Adrenal gland (tissue), 9 donors: ENCODE measurements at regions not wholly inside any gene's neighbourhood (a gene's known extent, or its start where the extent isn't known, plus 50 kb on each side); places are given as distances from the start of the nearest gene placed in this dataset.

Experiments used
- DNase-seq, 7 donors: peaks; one replicate each; pipeline ENCODE4 v3.0.0-alpha.2; 2019 to 2020
- H3K27ac ChIP-seq, 5 donors: fragments of 200-600 bp; sonication (generic) in 4 of 5; 1 replicate in 3 of 5; 2 replicates in 2 of 5; pipeline versions ENCODE4 v1.5.1 to v1.8.0; 2016 to 2020; ENCODE audit warnings: mild to moderate bottlenecking in 1 of 5
- H3K27me3 ChIP-seq: fragments of 200-600 bp; 2 replicates; pipeline ENCODE4 v1.8.0; 2021
- H3K36me3 ChIP-seq, 2 donors: fragments of 200-600 bp; replicated peaks in 1 of 2; 1 replicate in 1 of 2; 2 replicates in 1 of 2; pipeline versions ENCODE4 v1.5.1 to v1.8.0; 2018 to 2022
- H3K4me1 ChIP-seq, 2 donors: fragments of 200-600 bp; replicated peaks in 1 of 2; 1 replicate in 1 of 2; 2 replicates in 1 of 2; pipeline versions ENCODE4 v1.5.1 to v1.8.0; 2018 to 2021
- H3K4me3 ChIP-seq, 4 donors: fragments of 200-600 bp; sonication (generic) in 3 of 4; one replicate each; pipeline ENCODE4 v1.5.1; 2016 to 2018
- H3K9me3 ChIP-seq, 3 donors: fragments of 200-600 bp; sonication (generic) in 1 of 3; replicated peaks in 1 of 3; 1 replicate in 2 of 3; 2 replicates in 1 of 3; pipeline versions ENCODE4 v1.5.1 to v1.8.0; 2016 to 2021
- POLR2A ChIP-seq, 2 donors: fragments of 450-650 bp; IDR thresholded peaks; one replicate each; pipeline ENCODE4 v1.6.1; 2017; ENCODE audit warnings: antibody characterized with exemption in 2 of 2, mild to moderate bottlenecking in 2 of 2, moderate library complexity in 1 of 2
- WGBS, 4 donors: extraction: QIAGEN DNeasy Blood & Tissue Kit in 2 of 4; methylation state at CpG; one replicate each; pipeline versions ENCODE4 v1.1.5 to v1.1.7; 2013 to 2017; 5-methylcytosine and 5-hydroxymethylcytosine counted together
- intact Hi-C, 2 donors: fragments of 100-400 bp; cut with DNase I; formaldehyde crosslinking; loops; one replicate each; pipeline versions ENCODE4 v1.14.1 to v1.15.0; 2022 to 2023
- TF ChIP-seq, protein P1 (sequence below), 6 experiments: fragments of 450-650 bp in 4 of 6; fragments of 200-600 bp in 2 of 6; sonication (generic) in 1 of 6; IDR thresholded peaks; 1 replicate in 5 of 6; 2 replicates in 1 of 6; pipeline versions ENCODE4 v1.5.1 to v1.8.0; 2016 to 2021; ENCODE audit warnings: antibody characterized with exemption in 6 of 6, mild to moderate bottlenecking in 2 of 6, moderate library complexity in 1 of 6
- donor health status: healthy with polysubstance abuse.
- donor health status: Bipolar disorder and iron deficiency.
- donor health status: DM: yes; HTN: yes; CAD: no.
- donor health status: DM: no; HTN: no; CAD: no.
- donor health status: DM: no; HTN: no; CAD: no.

DNA sequence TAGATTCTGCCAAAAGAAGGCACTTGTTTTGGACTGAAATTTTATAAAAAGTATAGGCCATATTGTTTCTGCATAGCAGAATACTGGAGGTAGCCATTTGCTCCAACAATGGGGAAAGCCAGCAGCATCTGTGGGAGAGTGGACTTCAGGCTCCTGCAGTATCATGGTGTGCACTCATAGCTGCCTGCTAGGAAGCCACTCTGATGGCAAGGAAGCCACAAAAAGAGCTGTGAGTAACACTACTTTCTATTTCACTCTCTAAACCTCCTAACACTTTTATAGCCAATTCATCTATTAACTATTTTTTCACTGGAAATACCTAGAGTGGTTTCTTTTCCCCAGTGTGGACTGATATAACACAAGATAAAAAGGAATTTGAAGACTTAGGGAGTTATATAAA lies 144.4 kb upstream of the KCNJ3 start:
- TF ChIP-seq, protein P1, sequence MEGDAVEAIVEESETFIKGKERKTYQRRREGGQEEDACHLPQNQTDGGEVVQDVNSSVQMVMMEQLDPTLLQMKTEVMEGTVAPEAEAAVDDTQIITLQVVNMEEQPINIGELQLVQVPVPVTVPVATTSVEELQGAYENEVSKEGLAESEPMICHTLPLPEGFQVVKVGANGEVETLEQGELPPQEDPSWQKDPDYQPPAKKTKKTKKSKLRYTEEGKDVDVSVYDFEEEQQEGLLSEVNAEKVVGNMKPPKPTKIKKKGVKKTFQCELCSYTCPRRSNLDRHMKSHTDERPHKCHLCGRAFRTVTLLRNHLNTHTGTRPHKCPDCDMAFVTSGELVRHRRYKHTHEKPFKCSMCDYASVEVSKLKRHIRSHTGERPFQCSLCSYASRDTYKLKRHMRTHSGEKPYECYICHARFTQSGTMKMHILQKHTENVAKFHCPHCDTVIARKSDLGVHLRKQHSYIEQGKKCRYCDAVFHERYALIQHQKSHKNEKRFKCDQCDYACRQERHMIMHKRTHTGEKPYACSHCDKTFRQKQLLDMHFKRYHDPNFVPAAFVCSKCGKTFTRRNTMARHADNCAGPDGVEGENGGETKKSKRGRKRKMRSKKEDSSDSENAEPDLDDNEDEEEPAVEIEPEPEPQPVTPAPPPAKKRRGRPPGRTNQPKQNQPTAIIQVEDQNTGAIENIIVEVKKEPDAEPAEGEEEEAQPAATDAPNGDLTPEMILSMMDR (IDR thresholded peaks at IDR 0.05), result no peak
- TF ChIP-seq POLR2A (IDR thresholded peaks at IDR 0.05), result no peak
- Histone ChIP-seq H3K27ac (no peak overlapping the region), H3K27me3 (no peaks in the 10 kb centered on the region), H3K36me3 (no peaks in the 10 kb centered on the region), H3K4me3 (no peak overlapping the region), H3K4me1 (no peaks in the 10 kb centered on the region), H3K9me3 (no peaks in the 10 kb centered on the region)
- intact Hi-C loops, result no loop called here
- no peak for DNase-seq

DNA sequence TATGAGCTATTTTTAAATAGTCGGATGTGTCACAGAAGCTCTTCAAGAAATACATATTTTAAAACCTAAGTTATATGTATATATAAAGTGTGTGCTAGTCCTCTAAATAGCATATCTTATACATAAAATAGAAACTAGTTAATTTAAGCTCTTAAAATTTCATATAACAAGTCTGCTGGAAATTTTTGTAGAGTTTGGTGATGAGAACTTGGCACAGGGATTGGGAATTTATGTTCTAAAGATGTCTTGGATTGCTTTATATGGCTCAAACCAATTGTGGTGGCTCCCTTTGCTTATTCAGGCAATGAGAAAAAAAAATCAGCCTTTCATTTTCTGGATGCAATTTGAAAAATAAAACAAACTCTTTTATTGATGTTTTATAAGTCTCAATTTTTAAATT lies 142.8 kb upstream of the KCNJ3 start:
- 65 to 92% (median 85%) methylated on average over 1 of the region's 1 CpG for WGBS, 4 donors
- Histone ChIP-seq H3K4me3 (no peak overlapping the region), H3K9me3 (no peaks in the 10 kb centered on the region), H3K27ac (no peak overlapping the region), H3K27me3 (no peaks in the 10 kb centered on the region), H3K36me3 (no peaks in the 10 kb centered on the region), H3K4me1 (no peaks in the 10 kb centered on the region)
- intact Hi-C loops, result no loop called here
- TF ChIP-seq, protein P1 (IDR thresholded peaks at IDR 0.05), result no peak
- no peak for TF ChIP-seq POLR2A (IDR thresholded peaks at IDR 0.05)
- no peak for DNase-seq

DNA sequence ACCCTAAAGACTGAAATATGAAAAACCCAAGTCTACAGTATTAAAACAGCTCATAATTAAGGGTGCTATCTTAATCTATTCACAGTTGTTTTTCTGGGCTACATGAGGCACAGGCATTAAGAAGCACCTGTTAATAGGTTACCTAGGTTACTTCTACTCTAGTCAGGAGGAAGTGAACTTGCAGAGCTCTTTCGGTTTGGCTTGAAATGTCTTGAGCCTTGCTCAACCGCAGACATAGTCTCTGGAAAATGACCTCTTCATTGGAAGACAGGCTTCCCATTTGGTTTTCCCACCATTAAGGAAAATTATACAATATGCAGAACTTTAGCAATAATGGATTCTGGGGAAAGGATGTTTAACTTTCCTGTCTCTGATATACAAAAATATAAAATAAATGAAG lies 142.3 kb upstream of the KCNJ3 start:
- Histone ChIP-seq H3K27me3 (no peaks in the 10 kb centered on the region), H3K9me3 (no peaks in the 10 kb centered on the region), H3K4me3 (no peak overlapping the region), H3K36me3 (no peaks in the 10 kb centered on the region), H3K27ac (no peak overlapping the region), H3K4me1 (no peaks in the 10 kb centered on the region)
- intact Hi-C loops, result no loop called here
- no peak for DNase-seq
- TF ChIP-seq, protein P1 (IDR thresholded peaks at IDR 0.05), result no peak
- no peak for TF ChIP-seq POLR2A (IDR thresholded peaks at IDR 0.05)
- WGBS, 4 donors, result 65 to 88% (median 71%) methylated on average over 2 of the region's 2 CpGs

DNA sequence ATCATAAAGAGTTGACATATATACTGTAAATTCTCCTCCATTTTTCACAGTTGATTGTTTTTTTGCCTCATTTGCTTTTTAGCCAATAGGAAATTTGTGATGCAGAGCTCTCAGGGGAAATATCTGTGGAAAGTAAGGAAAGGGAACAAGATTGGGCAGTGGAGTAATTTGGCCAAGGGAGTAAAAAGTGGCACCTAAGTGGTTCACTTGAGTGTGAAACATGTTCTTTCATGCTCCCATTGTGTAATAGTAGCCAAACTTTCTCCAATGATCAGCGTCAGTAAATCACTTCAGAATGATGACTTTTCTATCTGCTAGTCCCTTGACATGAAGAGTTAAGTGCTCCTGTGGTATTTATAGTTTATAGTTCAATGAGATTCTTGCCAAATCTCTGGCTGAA lies 141.9 kb upstream of the KCNJ3 start:
- no peak for TF ChIP-seq POLR2A (IDR thresholded peaks at IDR 0.05)
- TF ChIP-seq, protein P1 (IDR thresholded peaks at IDR 0.05), result no peak
- H3K27me3 ChIP-seq, result no peaks in the 10 kb centered on the region
- intact Hi-C loops, result no loop called here
- H3K9me3 ChIP-seq, result no peaks in the 10 kb centered on the region
- no peak overlapping the region for H3K4me3 ChIP-seq
- no peaks in the 10 kb centered on the region for H3K4me1 ChIP-seq
- WGBS, 4 donors, result 63 to 75% (median 70%) methylated on average over 1 of the region's 1 CpG
- H3K27ac ChIP-seq, result no peak overlapping the region
- no peak for DNase-seq
- H3K36me3 ChIP-seq, result no peaks in the 10 kb centered on the region
